GM12878 (cell line): ENCODE measurements at regions not wholly inside any gene's neighbourhood (a gene's known extent, or its start where the extent isn't known, plus 50 kb on each side); places are given as distances from the start of the nearest gene placed in this dataset.

ENCODE experiments used
- CEBPB ChIP-seq, 2 experiments: fragments of 150-350 bp in 1 of 2; IDR thresholded peaks; 2 replicates each; pipeline ENCODE4 v1.6.1; 2012 to 2014; ENCODE audit warnings: low read depth in 2 of 2, low read length in 2 of 2, borderline replicate concordance in 1 of 2, inconsistent platforms in 1 of 2
- CHD2 ChIP-seq: IDR thresholded peaks from 2 replicates; pipeline ENCODE4 v1.6.1; 2011; ENCODE audit warnings: low read depth, low read length, improper control_type of control experiment, borderline replicate concordance
- CREB1 ChIP-seq: IDR thresholded peaks from 2 replicates; pipeline ENCODE4 v1.6.1; 2012; ENCODE audit warnings: low read depth, mild to moderate bottlenecking, inconsistent platforms
- EP300 ChIP-seq, 2 experiments: fragments of 150-350 bp in 1 of 2; IDR thresholded peaks; 2 replicates each; pipeline ENCODE4 v1.6.1; 2011 to 2012; ENCODE audit warnings: low read depth in 2 of 2, low read length in 2 of 2, borderline replicate concordance in 1 of 2, improper control_type of control experiment in 1 of 2, inconsistent platforms in 1 of 2; ENCODE audit not compliant: control insufficient read depth in 1 of 2
- GABPA ChIP-seq: IDR thresholded peaks from 2 replicates; pipeline ENCODE4 v1.6.1; 2014; ENCODE audit warnings: antibody characterized with exemption, low read depth, mild to moderate bottlenecking, inconsistent platforms
- NR2C2 ChIP-seq: IDR thresholded peaks from 2 replicates; pipeline ENCODE4 v1.6.1; 2011; ENCODE audit warnings: borderline replicate concordance, low read depth; ENCODE audit not compliant: control insufficient read depth, insufficient read length
- SMAD1 ChIP-seq: fragments of 450-650 bp; IDR thresholded peaks from 2 replicates; pipeline ENCODE4 v1.6.1; 2018; ENCODE audit warnings: mild to moderate bottlenecking, low read depth; ENCODE audit not compliant: partially characterized antibody
- SRF ChIP-seq, 2 experiments: IDR thresholded peaks; 2 replicates each; pipeline ENCODE4 v1.6.1; 2011; ENCODE audit warnings: low read depth in 2 of 2, low read length in 2 of 2, mild to moderate bottlenecking in 1 of 2, moderate library complexity in 1 of 2
- TF ChIP-seq, protein P1 (sequence below), 3 experiments: IDR thresholded peaks in 2 of 3; conservative IDR thresholded peaks in 1 of 3; 2 replicates each; pipeline ENCODE4 v1.5.1; 2011; ENCODE audit warnings: low read depth in 3 of 3, low read length in 3 of 3, mild to moderate bottlenecking in 3 of 3, control low read depth in 2 of 3, moderate library complexity in 2 of 3, inconsistent platforms in 1 of 3, mixed read lengths in 1 of 3; ENCODE audit not compliant: control insufficient read depth in 2 of 3, insufficient read depth in 1 of 3; ENCODE audit errors: extremely low read depth in 1 of 3

DNA sequence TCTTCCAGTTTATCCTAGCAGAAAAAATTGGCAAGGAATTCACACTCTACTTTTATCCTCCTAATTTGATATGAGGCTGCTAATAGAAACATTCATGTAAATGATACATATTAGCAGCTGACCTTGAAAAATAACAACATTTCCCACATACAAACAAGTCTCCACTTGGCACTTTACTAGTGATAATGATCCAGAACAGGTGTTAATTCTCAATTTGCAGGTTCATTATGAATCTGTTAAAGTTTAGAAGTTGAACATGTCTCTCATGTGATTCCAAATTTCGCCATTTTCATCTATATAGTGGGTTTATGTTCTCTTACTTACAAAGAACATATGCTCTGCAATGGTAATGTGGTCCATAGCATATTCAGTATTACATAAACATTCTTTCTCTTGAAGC lies 1396.8 kb upstream of the LRRTM3 start:
- TF ChIP-seq GABPA (no peak), CEBPB (IDR thresholded peaks at IDR 0.05; ENCODE audit: borderline replicate concordance in 1 of 2, low read depth in 2 of 2, low read length in 2 of 2) (no peak), CREB1 (no peak), SRF (IDR thresholded peaks at IDR 0.05; ENCODE audit: low read depth in 2 of 2, low read length in 2 of 2) (no peak), EP300 (IDR thresholded peaks at IDR 0.05; ENCODE audit: borderline replicate concordance in 1 of 2, control insufficient read depth in 1 of 2, low read depth in 2 of 2, low read length in 2 of 2) (no peak), SMAD1 (no peak), CHD2 (no peak), NR2C2 (no peak)
- TF ChIP-seq, protein P1, sequence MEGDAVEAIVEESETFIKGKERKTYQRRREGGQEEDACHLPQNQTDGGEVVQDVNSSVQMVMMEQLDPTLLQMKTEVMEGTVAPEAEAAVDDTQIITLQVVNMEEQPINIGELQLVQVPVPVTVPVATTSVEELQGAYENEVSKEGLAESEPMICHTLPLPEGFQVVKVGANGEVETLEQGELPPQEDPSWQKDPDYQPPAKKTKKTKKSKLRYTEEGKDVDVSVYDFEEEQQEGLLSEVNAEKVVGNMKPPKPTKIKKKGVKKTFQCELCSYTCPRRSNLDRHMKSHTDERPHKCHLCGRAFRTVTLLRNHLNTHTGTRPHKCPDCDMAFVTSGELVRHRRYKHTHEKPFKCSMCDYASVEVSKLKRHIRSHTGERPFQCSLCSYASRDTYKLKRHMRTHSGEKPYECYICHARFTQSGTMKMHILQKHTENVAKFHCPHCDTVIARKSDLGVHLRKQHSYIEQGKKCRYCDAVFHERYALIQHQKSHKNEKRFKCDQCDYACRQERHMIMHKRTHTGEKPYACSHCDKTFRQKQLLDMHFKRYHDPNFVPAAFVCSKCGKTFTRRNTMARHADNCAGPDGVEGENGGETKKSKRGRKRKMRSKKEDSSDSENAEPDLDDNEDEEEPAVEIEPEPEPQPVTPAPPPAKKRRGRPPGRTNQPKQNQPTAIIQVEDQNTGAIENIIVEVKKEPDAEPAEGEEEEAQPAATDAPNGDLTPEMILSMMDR (IDR thresholded peaks at IDR 0.05 in 2 of 3, conservative IDR thresholded peaks at IDR 0.05 in 1 of 3; ENCODE audit: control insufficient read depth in 2 of 3, extremely low read depth in 1 of 3, insufficient read depth in 1 of 3, low read depth in 3 of 3, low read length in 3 of 3): no peak
